ENCODE measurements at regions not wholly inside any gene's neighbourhood (a gene's known extent, or its start where the extent isn't known, plus 50 kb on each side); places are given as distances from the start of the nearest gene placed in this dataset.
"Not testable (repeated sequence)": the region's sequence is repeated elsewhere in the genome, so short reads cannot be mapped to it uniquely, and the experiment has no call there.

DNA sequence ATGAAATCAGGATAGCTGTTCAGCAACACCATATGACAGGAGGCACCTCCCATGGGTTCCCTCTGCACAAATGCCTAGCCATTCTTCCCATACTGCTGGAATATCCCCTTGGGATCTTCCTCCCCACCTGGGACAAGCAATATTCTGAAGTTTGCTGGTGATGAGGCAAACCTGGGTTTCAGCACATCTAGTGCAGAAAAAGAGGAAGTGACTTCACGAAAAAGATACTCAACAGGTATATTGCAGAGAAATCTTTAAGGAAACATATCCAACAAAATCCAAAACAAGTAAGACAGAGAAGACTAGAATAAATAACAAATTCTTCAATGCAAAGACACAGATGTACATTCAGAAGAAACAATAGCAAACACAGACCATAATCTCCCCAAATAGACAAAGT is 1497.0 kb downstream of the PCDH9 start:
- H3K36me3 ChIP-seq (ENCODE audit: insufficient read depth, low read length): no peaks in the 10 kb centered on the region

DNA sequence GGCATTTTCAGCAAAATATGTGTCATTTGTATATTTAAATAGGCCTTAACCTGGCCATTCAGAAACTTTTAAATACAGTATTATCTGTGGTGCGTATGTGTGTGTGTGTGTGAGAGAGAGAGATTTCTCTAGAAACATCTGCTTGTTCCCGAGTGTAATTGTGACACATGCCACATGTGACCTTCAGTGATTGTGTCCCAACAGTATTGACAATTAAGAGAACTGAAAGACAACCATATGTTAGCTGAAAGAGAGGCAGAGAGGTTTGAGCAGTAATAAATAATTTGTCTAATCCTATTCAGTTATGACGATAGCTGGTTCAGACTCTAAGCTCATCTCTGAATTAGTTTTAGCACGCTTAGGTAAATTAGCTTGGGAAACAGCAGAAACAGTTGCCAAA is 1503.1 kb downstream of the PCDH9 start:
- no peaks in the 10 kb centered on the region for H3K27me3 ChIP-seq (ENCODE audit: insufficient read depth, low read length)
- H3K36me3 ChIP-seq (ENCODE audit: insufficient read depth, low read length): no peaks in the 10 kb centered on the region
- no peak overlapping the region for H2AFZ ChIP-seq (ENCODE audit: low read length, unreplicated experiment)
- H3K4me3 ChIP-seq (ENCODE audit: low read depth, low read length): no peak overlapping the region
- H3K79me2 ChIP-seq (ENCODE audit: control insufficient read depth, insufficient read depth, low read length, unreplicated experiment): no peaks in the 10 kb centered on the region
- no peaks in the 10 kb centered on the region for H3K4me1 ChIP-seq (ENCODE audit: control insufficient read depth, insufficient read depth, low read length, unreplicated experiment)
- H3K27ac ChIP-seq (ENCODE audit: low read depth, low read length): no peak overlapping the region

More for the DNA sequence above, 1497.0 kb downstream of the PCDH9 start:
- H3K79me2 ChIP-seq (ENCODE audit: control insufficient read depth, insufficient read depth, low read length, unreplicated experiment): no peaks in the 10 kb centered on the region
- H3K27ac ChIP-seq (ENCODE audit: low read depth, low read length): no peak overlapping the region
- H3K4me1 ChIP-seq (ENCODE audit: control insufficient read depth, insufficient read depth, low read length, unreplicated experiment): no peaks in the 10 kb centered on the region
- H3K4me3 ChIP-seq (ENCODE audit: low read depth, low read length): no peak overlapping the region
- no peaks in the 10 kb centered on the region for H3K27me3 ChIP-seq (ENCODE audit: insufficient read depth, low read length)
- no peak overlapping the region for H2AFZ ChIP-seq (ENCODE audit: low read length, unreplicated experiment)

DNA sequence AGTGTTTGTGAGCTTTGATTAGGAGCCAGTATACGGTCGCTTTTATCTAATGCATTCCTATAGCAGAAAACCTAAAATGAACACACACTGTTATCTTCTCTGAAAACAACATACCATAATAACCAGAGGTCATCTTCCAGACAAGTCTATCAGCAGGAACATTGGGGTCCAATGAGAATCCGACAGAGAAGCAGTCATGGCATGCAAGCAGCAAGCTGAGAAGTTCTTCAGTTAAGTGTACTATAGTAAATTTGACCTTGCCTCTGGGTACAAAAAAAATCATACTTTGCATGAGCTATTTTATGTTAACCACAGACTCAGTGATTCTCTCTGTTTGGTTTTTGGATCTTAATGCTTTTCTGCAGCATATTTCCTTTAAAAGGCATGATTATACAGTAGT is 1505.1 kb downstream of the PCDH9 start:
- no peaks in the 10 kb centered on the region for H3K4me1 ChIP-seq (ENCODE audit: control insufficient read depth, insufficient read depth, low read length, unreplicated experiment)
- H3K79me2 ChIP-seq (ENCODE audit: control insufficient read depth, insufficient read depth, low read length, unreplicated experiment): no peaks in the 10 kb centered on the region
- H2AFZ ChIP-seq (ENCODE audit: low read length, unreplicated experiment): no peak overlapping the region
- H3K4me3 ChIP-seq (ENCODE audit: low read depth, low read length): no peak overlapping the region
- no peaks in the 10 kb centered on the region for H3K36me3 ChIP-seq (ENCODE audit: insufficient read depth, low read length)
- H3K27me3 ChIP-seq (ENCODE audit: insufficient read depth, low read length): no peaks in the 10 kb centered on the region
- H3K27ac ChIP-seq (ENCODE audit: low read depth, low read length): no peak overlapping the region

- Histone ChIP-seq H3K79me2 (ENCODE audit: control insufficient read depth, insufficient read depth, low read length, unreplicated experiment) (no peaks in the 10 kb centered on the region), H3K4me1 (ENCODE audit: control insufficient read depth, insufficient read depth, low read length, unreplicated experiment) (no peaks in the 10 kb centered on the region), H2AFZ (ENCODE audit: low read length, unreplicated experiment) (peak overlapping the region; percentile 25), H3K36me3 (ENCODE audit: insufficient read depth, low read length) (no peaks in the 10 kb centered on the region), H3K27ac (ENCODE audit: low read depth, low read length) (no peak overlapping the region), H3K4me3 (ENCODE audit: low read depth, low read length) (no peak overlapping the region), H3K27me3 (ENCODE audit: insufficient read depth, low read length) (no peaks in the 10 kb centered on the region)
Observed at GRCh38 chr13:65724226-65724625, 1505.9 kb downstream of the PCDH9 start.

DNA sequence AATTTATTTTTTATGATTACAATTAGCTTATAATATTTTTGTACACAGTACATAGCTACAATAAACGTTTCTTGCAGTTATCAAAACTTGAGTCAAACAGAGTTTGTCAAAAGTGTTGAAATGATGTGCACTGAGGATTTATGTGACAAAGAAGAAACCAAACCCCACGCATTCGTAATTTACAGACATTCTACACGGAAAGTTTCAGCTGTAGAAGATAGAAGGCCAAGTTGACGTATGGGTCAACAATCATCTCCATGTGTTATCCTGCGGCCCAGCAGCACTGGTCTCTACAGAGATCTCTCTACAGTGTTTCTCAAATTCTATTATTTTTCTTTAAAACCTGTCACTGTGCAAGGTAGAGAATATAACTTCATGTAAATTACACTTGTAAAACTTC is 1507.6 kb downstream of the PCDH9 start:
- H3K4me3 ChIP-seq (ENCODE audit: low read depth, low read length): no peak overlapping the region
- H3K36me3 ChIP-seq (ENCODE audit: insufficient read depth, low read length): no peaks in the 10 kb centered on the region
- H3K27me3 ChIP-seq (ENCODE audit: insufficient read depth, low read length): no peaks in the 10 kb centered on the region
- no peaks in the 10 kb centered on the region for H3K4me1 ChIP-seq (ENCODE audit: control insufficient read depth, insufficient read depth, low read length, unreplicated experiment)
- no peak overlapping the region for H2AFZ ChIP-seq (ENCODE audit: low read length, unreplicated experiment)
- no peak overlapping the region for H3K27ac ChIP-seq (ENCODE audit: low read depth, low read length)
- H3K79me2 ChIP-seq (ENCODE audit: control insufficient read depth, insufficient read depth, low read length, unreplicated experiment): no peaks in the 10 kb centered on the region

GRCh38 chr13:65719831-65720230 is 1510.3 kb downstream of the PCDH9 start:
- H3K36me3 ChIP-seq (ENCODE audit: insufficient read depth, low read length): no peaks in the 10 kb centered on the region
- H3K27ac ChIP-seq (ENCODE audit: low read depth, low read length): no peak overlapping the region
- no peaks in the 10 kb centered on the region for H3K27me3 ChIP-seq (ENCODE audit: insufficient read depth, low read length)
- H3K4me1 ChIP-seq (ENCODE audit: control insufficient read depth, insufficient read depth, low read length, unreplicated experiment): no peaks in the 10 kb centered on the region
- H3K79me2 ChIP-seq (ENCODE audit: control insufficient read depth, insufficient read depth, low read length, unreplicated experiment): no peaks in the 10 kb centered on the region
- H2AFZ ChIP-seq (ENCODE audit: low read length, unreplicated experiment): no peak overlapping the region
- H3K4me3 ChIP-seq (ENCODE audit: low read depth, low read length): no peak overlapping the region

- H2AFZ ChIP-seq (ENCODE audit: low read length, unreplicated experiment): no peak overlapping the region
- no peaks in the 10 kb centered on the region for H3K4me1 ChIP-seq (ENCODE audit: control insufficient read depth, insufficient read depth, low read length, unreplicated experiment)
- no peak overlapping the region for H3K27ac ChIP-seq (ENCODE audit: low read depth, low read length)
- no peaks in the 10 kb centered on the region for H3K36me3 ChIP-seq (ENCODE audit: insufficient read depth, low read length)
- no peaks in the 10 kb centered on the region for H3K27me3 ChIP-seq (ENCODE audit: insufficient read depth, low read length)
- H3K79me2 ChIP-seq (ENCODE audit: control insufficient read depth, insufficient read depth, low read length, unreplicated experiment): no peaks in the 10 kb centered on the region
- H3K4me3 ChIP-seq (ENCODE audit: low read depth, low read length): no peak overlapping the region
Observed at GRCh38 chr13:65710514-65710913, 1519.6 kb downstream of the PCDH9 start.

GRCh38 chr13:65697843-65698242 is 1532.3 kb downstream of the PCDH9 start:
- no peaks in the 10 kb centered on the region for H3K79me2 ChIP-seq (ENCODE audit: control insufficient read depth, insufficient read depth, low read length, unreplicated experiment)
- H2AFZ ChIP-seq (ENCODE audit: low read length, unreplicated experiment): no peak overlapping the region
- no peaks in the 10 kb centered on the region for H3K4me1 ChIP-seq (ENCODE audit: control insufficient read depth, insufficient read depth, low read length, unreplicated experiment)
- no peaks in the 10 kb centered on the region for H3K36me3 ChIP-seq (ENCODE audit: insufficient read depth, low read length)
- no peak overlapping the region for H3K4me3 ChIP-seq (ENCODE audit: low read depth, low read length)
- H3K27ac ChIP-seq (ENCODE audit: low read depth, low read length): no peak overlapping the region
- no peaks in the 10 kb centered on the region for H3K27me3 ChIP-seq (ENCODE audit: insufficient read depth, low read length)

DNA sequence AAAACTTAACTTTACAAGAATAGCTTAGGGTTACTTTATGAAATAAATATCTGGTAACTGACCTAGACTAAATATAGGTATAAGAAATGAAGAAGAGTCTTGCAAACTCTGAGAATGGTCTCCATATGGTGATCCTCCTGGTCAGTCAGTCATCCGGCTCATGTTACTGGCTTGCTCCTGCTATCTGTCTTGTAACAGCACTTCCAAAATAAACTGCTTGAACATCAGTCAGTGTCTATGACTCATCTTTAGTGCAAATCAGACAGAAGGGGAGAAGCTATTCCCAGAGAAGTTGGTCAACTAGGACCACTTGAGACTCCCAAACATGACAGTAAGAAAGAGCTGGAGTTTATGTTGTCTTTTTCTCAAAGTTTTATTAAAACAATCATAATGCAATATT is 1550.9 kb downstream of the PCDH9 start:
- Histone ChIP-seq H3K27me3 (ENCODE audit: insufficient read depth, low read length) (no peaks in the 10 kb centered on the region), H2AFZ (ENCODE audit: low read length, unreplicated experiment) (no peak overlapping the region), H3K79me2 (ENCODE audit: control insufficient read depth, insufficient read depth, low read length, unreplicated experiment) (no peaks in the 10 kb centered on the region), H3K27ac (ENCODE audit: low read depth, low read length) (no peak overlapping the region), H3K4me1 (ENCODE audit: control insufficient read depth, insufficient read depth, low read length, unreplicated experiment) (peaks cover 5% of the 10 kb centered on the region), H3K4me3 (ENCODE audit: low read depth, low read length) (no peak overlapping the region), H3K36me3 (ENCODE audit: insufficient read depth, low read length) (no peaks in the 10 kb centered on the region)

DNA sequence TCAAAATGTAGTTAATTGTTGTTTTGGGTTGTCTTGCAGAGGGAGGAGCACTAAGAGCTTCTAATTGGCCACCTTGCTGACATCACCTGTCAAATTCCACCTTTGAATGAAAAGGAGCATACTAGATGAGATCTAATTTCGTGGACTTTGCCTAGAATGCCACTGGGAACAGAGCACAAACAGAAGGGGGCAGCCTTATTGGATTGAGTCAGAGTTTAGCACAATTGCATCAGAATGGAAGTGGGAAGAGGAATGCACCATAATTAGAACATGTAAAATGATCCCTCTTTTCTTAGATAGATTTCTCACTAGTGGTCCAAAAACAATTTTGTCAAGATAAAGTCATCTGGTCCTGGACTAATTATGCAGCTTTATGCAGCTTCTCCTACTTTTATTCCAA is 1552.2 kb downstream of the PCDH9 start:
- H2AFZ ChIP-seq (ENCODE audit: low read length, unreplicated experiment): no peak overlapping the region
- H3K79me2 ChIP-seq (ENCODE audit: control insufficient read depth, insufficient read depth, low read length, unreplicated experiment): no peaks in the 10 kb centered on the region
- no peaks in the 10 kb centered on the region for H3K27me3 ChIP-seq (ENCODE audit: insufficient read depth, low read length)
- peaks cover 5% of the 10 kb centered on the region for H3K4me1 ChIP-seq (ENCODE audit: control insufficient read depth, insufficient read depth, low read length, unreplicated experiment)
- no peak overlapping the region for H3K27ac ChIP-seq (ENCODE audit: low read depth, low read length)
- H3K4me3 ChIP-seq (ENCODE audit: low read depth, low read length): no peak overlapping the region
- no peaks in the 10 kb centered on the region for H3K36me3 ChIP-seq (ENCODE audit: insufficient read depth, low read length)

- not testable (repeated sequence) for H3K36me3 ChIP-seq (ENCODE audit: insufficient read depth, low read length); H3K4me1 ChIP-seq (ENCODE audit: control insufficient read depth, insufficient read depth, low read length, unreplicated experiment); H3K79me2 ChIP-seq (ENCODE audit: control insufficient read depth, insufficient read depth, low read length, unreplicated experiment); H3K27ac ChIP-seq (ENCODE audit: low read depth, low read length); H3K4me3 ChIP-seq (ENCODE audit: low read depth, low read length); H3K27me3 ChIP-seq (ENCODE audit: insufficient read depth, low read length); H2AFZ ChIP-seq (ENCODE audit: low read length, unreplicated experiment)
Observed at GRCh38 chr13:65675383-65675782, 1554.8 kb downstream of the PCDH9 start.

All from ACC112 (cell line).